ENCODE measurements at regions not wholly inside any gene's neighbourhood (a gene's known extent, or its start where the extent isn't known, plus 50 kb on each side); places are given as distances from the start of the nearest gene placed in this dataset.
A peak's percentile ranks its signal among the peaks of the same experiment; 100 is the strongest.

- DNase-seq (ENCODE audit: low read depth in 2 of 2) = no peak
These were observed 865.1 kb upstream of the ADAMTS5 start for GRCh38 chr21:27831816-27832569.

GRCh38 chr21:27831177-27831576 is 864.3 kb upstream of the ADAMTS5 start:
- no peak for DNase-seq (ENCODE audit: low read depth in 2 of 2)

- no peak for DNase-seq (ENCODE audit: low read depth in 2 of 2)
These were observed 861.1 kb upstream of the ADAMTS5 start for GRCh38 chr21:27827972-27828371.

- no peak for DNase-seq (ENCODE audit: low read depth in 2 of 2)
These were observed 858.1 kb upstream of the ADAMTS5 start for GRCh38 chr21:27825035-27825434.

- DNase-seq (ENCODE audit: low read depth in 2 of 2) = no peak
These were observed 856.8 kb upstream of the ADAMTS5 start for GRCh38 chr21:27823652-27824201.

GRCh38 chr21:27820342-27820741 is 853.5 kb upstream of the ADAMTS5 start:
- DNase-seq (ENCODE audit: low read depth in 2 of 2) = no peak

- no peak for DNase-seq (ENCODE audit: low read depth in 2 of 2)
These were observed 852.4 kb upstream of the ADAMTS5 start for GRCh38 chr21:27819299-27819698.

- no peak for DNase-seq (ENCODE audit: low read depth in 2 of 2)
These were observed 852.0 kb upstream of the ADAMTS5 start for GRCh38 chr21:27818847-27819246.

- DNase-seq (ENCODE audit: low read depth in 2 of 2) = no peak
These were observed 851.2 kb upstream of the ADAMTS5 start for GRCh38 chr21:27817902-27818623.

GRCh38 chr21:27817074-27817473 is 850.2 kb upstream of the ADAMTS5 start:
- DNase-seq (ENCODE audit: low read depth in 2 of 2) = no peak

- no peak for DNase-seq (ENCODE audit: low read depth in 2 of 2)
These were observed 849.4 kb upstream of the ADAMTS5 start for GRCh38 chr21:27816301-27816700.

GRCh38 chr21:27814226-27814625 is 847.3 kb upstream of the ADAMTS5 start:
- DNase-seq (ENCODE audit: low read depth in 2 of 2) = no peak

GRCh38 chr21:27813750-27814149 is 846.9 kb upstream of the ADAMTS5 start:
- DNase-seq (ENCODE audit: low read depth in 2 of 2) = no peak

GRCh38 chr21:27813344-27813743 is 846.5 kb upstream of the ADAMTS5 start:
- no peak for DNase-seq (ENCODE audit: low read depth in 2 of 2)

- DNase-seq (ENCODE audit: low read depth in 2 of 2) = no peak
These were observed 845.4 kb upstream of the ADAMTS5 start for GRCh38 chr21:27812279-27812678.

- no peak for DNase-seq (ENCODE audit: low read depth in 2 of 2)
These were observed 842.0 kb upstream of the ADAMTS5 start for GRCh38 chr21:27808923-27809322.

GRCh38 chr21:27807596-27807995 is 840.7 kb upstream of the ADAMTS5 start:
- DNase-seq (ENCODE audit: low read depth in 2 of 2) = no peak

GRCh38 chr21:27806281-27806680 is 839.4 kb upstream of the ADAMTS5 start:
- no peak for DNase-seq (ENCODE audit: low read depth in 2 of 2)

GRCh38 chr21:27805696-27806095 is 838.8 kb upstream of the ADAMTS5 start:
- no peak for DNase-seq (ENCODE audit: low read depth in 2 of 2)

- DNase-seq (ENCODE audit: low read depth in 2 of 2) = no peak
These were observed 837.6 kb upstream of the ADAMTS5 start for GRCh38 chr21:27804515-27804914.

GRCh38 chr21:27803571-27803970 is 836.7 kb upstream of the ADAMTS5 start:
- no peak for DNase-seq (ENCODE audit: low read depth in 2 of 2)

GRCh38 chr21:27802816-27803475 is 836.1 kb upstream of the ADAMTS5 start:
- DNase-seq (ENCODE audit: low read depth in 2 of 2) = peak; percentile 24 to 40

Data from lung microvascular endothelial cell (primary cell).